Panc1 (cell line): ENCODE measurements at regions not wholly inside any gene's neighbourhood (a gene's known extent, or its start where the extent isn't known, plus 50 kb on each side); places are given as distances from the start of the nearest gene placed in this dataset.

Experiments
- ATAC-seq: fragments of 200-7000 bp; cut with Tn5 transposase; 2 replicates; pipeline ENCODE4 v1.9.1; 2020; ENCODE audit warnings: mild to moderate bottlenecking, moderate library complexity
- BruUV-seq: library from RNA; stranded (reverse); fragments of 400-500 nt; replicated peaks from 2 replicates; lab custom pipeline; 2021; lab: Mats Ljungman, UMichigan
- CTCF ChIA-PET: fragments of 300-600 bp; sonication (Branson Sonifier 250); formaldehyde crosslinking; loops from one replicate; lab custom pipeline; 2022; ENCODE audit warnings: antibody characterized with exemption; lab: Charles Lee
- POLR2A ChIA-PET: fragments of 300-600 bp; sonication (Branson Sonifier 250); formaldehyde crosslinking; loops from one replicate; lab custom pipeline; 2022; ENCODE audit warnings: antibody characterized with exemption; lab: Charles Lee
- DNase-seq: peaks from one replicate; pipeline ENCODE4 v3.0.0-alpha.2; 2010; ENCODE audit warnings: low read depth, low spot score
- H3K27ac ChIP-seq: 2 replicates; pipeline ENCODE4 v1.5.1; 2011; ENCODE audit warnings: mild to moderate bottlenecking, low read length, inconsistent platforms
- H3K27me3 ChIP-seq: fragments of 200-500 bp; sonication (Bioruptor generic); 2 replicates; pipeline ENCODE4 v1.6.0; 2014; ENCODE audit warnings: low read length, inconsistent platforms; ENCODE audit not compliant: control insufficient read depth, insufficient read depth
- H3K36me3 ChIP-seq: fragments of 200-500 bp; sonication (Bioruptor generic); 2 replicates; pipeline ENCODE4 v1.5.1; 2014; ENCODE audit warnings: inconsistent platforms, mild to moderate bottlenecking, low read length, moderate library complexity; ENCODE audit not compliant: control insufficient read depth, insufficient read depth
- H3K4me1 ChIP-seq: 2 replicates; pipeline ENCODE4 v1.5.1; 2011; ENCODE audit warnings: inconsistent platforms, mild to moderate bottlenecking, low read length, moderate library complexity; ENCODE audit not compliant: control insufficient read depth, insufficient read depth
- H3K4me3 ChIP-seq, 2 experiments: 2 replicates each; pipeline ENCODE4 v1.5.1; 2011 to 2012; ENCODE audit warnings: low read depth in 2 of 2, low read length in 2 of 2, mild to moderate bottlenecking in 2 of 2, inconsistent platforms in 1 of 2, moderate library complexity in 1 of 2
- H3K9me3 ChIP-seq: fragments of 200-500 bp; sonication (Bioruptor generic); 2 replicates; pipeline ENCODE4 v1.5.1; 2014; ENCODE audit warnings: low read depth, mild to moderate bottlenecking, inconsistent platforms, low read length, moderate library complexity; ENCODE audit not compliant: control insufficient read depth, insufficient read depth
- POLR2AphosphoS5 ChIP-seq: IDR thresholded peaks from 2 replicates; pipeline ENCODE4 v1.6.1; 2012; ENCODE audit warnings: mild to moderate bottlenecking, low read depth, low read length, moderate library complexity
- SIN3A ChIP-seq: IDR thresholded peaks from 2 replicates; pipeline ENCODE4 v1.6.1; 2012; ENCODE audit warnings: low read depth, mild to moderate bottlenecking, low read length, moderate library complexity, borderline replicate concordance; ENCODE audit not compliant: insufficient read depth
- TCF7L2 ChIP-seq: IDR thresholded peaks from 2 replicates; pipeline ENCODE4 v1.6.1; 2011; ENCODE audit warnings: mild to moderate bottlenecking, low read depth, low read length, inconsistent platforms
- in situ Hi-C: cut with HindIII; loops from 2 replicates; pipeline ENCODE4 v1.10.0; 2016; ENCODE audit warnings: low sequenced_read_pairs, low pct_unique_long_range_greater_than_20kb
- intact Hi-C: fragments of 100-400 bp; cut with micrococcal nuclease; formaldehyde crosslinking; loops from one replicate; pipeline ENCODE4 v1.10.0; 2022; ENCODE audit not compliant: unreplicated experiment
- TF ChIP-seq, protein P1 (sequence below): fragments of 450-650 bp; IDR thresholded peaks from 2 replicates; pipeline ENCODE4 v1.5.1; 2017; ENCODE audit warnings: mild to moderate bottlenecking
- TF ChIP-seq, protein P2 (sequence below), 2 experiments: IDR thresholded peaks; 2 replicates each; pipeline ENCODE4 v1.6.1; 2011 to 2012; ENCODE audit warnings: low read depth in 2 of 2, control low read depth in 1 of 2, low read length in 1 of 2, mild to moderate bottlenecking in 1 of 2, moderate library complexity in 1 of 2; ENCODE audit not compliant: insufficient read depth in 1 of 2

DNA sequence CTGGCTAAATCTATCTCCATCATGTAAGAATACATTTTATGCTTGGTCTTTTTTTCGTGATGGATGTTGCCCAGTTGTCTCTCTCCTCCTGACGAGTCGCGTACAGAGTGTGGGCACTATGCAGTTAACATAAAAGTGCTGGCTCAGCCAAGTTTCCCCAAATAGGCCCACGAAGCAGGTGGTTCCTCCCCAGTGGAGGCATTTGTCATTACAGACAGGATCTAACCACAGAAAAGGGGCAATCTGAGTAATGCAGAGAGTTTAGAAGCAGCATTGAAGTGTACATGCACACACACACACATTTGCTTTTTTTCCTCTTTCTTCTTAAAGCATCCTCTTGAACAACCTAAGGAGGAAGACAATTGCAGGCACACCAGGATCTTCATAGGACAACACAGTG, 188.7 kb upstream of the VCX start:
- in situ Hi-C loops (no loop called here), intact Hi-C loops (no loop called here)
- DNase-seq (no peak), ATAC-seq (no peak)
- no peaks in the 10 kb centered on the region for H3K36me3 ChIP-seq
- POLR2A ChIA-PET: no interaction called here
- no peak overlapping the region for H3K27ac ChIP-seq
- H3K4me1 ChIP-seq: no peaks in the 10 kb centered on the region
- TF ChIP-seq, protein P1, sequence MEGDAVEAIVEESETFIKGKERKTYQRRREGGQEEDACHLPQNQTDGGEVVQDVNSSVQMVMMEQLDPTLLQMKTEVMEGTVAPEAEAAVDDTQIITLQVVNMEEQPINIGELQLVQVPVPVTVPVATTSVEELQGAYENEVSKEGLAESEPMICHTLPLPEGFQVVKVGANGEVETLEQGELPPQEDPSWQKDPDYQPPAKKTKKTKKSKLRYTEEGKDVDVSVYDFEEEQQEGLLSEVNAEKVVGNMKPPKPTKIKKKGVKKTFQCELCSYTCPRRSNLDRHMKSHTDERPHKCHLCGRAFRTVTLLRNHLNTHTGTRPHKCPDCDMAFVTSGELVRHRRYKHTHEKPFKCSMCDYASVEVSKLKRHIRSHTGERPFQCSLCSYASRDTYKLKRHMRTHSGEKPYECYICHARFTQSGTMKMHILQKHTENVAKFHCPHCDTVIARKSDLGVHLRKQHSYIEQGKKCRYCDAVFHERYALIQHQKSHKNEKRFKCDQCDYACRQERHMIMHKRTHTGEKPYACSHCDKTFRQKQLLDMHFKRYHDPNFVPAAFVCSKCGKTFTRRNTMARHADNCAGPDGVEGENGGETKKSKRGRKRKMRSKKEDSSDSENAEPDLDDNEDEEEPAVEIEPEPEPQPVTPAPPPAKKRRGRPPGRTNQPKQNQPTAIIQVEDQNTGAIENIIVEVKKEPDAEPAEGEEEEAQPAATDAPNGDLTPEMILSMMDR: no peak
- TF ChIP-seq, protein P2, sequence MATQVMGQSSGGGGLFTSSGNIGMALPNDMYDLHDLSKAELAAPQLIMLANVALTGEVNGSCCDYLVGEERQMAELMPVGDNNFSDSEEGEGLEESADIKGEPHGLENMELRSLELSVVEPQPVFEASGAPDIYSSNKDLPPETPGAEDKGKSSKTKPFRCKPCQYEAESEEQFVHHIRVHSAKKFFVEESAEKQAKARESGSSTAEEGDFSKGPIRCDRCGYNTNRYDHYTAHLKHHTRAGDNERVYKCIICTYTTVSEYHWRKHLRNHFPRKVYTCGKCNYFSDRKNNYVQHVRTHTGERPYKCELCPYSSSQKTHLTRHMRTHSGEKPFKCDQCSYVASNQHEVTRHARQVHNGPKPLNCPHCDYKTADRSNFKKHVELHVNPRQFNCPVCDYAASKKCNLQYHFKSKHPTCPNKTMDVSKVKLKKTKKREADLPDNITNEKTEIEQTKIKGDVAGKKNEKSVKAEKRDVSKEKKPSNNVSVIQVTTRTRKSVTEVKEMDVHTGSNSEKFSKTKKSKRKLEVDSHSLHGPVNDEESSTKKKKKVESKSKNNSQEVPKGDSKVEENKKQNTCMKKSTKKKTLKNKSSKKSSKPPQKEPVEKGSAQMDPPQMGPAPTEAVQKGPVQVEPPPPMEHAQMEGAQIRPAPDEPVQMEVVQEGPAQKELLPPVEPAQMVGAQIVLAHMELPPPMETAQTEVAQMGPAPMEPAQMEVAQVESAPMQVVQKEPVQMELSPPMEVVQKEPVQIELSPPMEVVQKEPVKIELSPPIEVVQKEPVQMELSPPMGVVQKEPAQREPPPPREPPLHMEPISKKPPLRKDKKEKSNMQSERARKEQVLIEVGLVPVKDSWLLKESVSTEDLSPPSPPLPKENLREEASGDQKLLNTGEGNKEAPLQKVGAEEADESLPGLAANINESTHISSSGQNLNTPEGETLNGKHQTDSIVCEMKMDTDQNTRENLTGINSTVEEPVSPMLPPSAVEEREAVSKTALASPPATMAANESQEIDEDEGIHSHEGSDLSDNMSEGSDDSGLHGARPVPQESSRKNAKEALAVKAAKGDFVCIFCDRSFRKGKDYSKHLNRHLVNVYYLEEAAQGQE (IDR thresholded peaks at IDR 0.05; ENCODE audit: insufficient read depth in 1 of 2, low read depth in 2 of 2, low read length in 1 of 2): no peak
- TF ChIP-seq POLR2AphosphoS5: no peak
- TF ChIP-seq TCF7L2: no peak
- TF ChIP-seq SIN3A: no peak
- no peak overlapping the region for H3K4me3 ChIP-seq
- H3K27me3 ChIP-seq: no peaks in the 10 kb centered on the region
- CTCF ChIA-PET: no interaction called here
- H3K9me3 ChIP-seq: no peaks in the 10 kb centered on the region
- no TSS peak for BruUV-seq

DNA sequence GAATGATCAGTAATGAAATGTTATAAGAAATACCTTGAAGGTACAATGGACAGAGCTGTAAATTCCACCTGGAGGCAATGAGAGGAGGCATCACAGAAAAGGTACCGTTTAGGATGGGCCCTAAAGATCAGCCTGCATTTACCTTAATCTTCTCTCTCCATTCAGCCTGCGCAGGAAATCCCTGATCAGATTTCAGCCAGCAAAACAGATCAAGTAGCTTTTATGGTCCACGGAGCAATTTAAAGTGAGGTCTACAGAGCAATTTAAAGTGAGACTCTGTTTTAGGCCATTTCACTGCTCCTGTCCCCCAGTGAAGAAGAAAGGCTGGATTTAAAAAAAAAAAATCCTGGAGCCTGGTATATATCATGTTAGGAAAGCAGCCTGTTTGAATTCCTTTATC, 195.1 kb upstream of the VCX start:
- CTCF ChIA-PET: no interaction called here

More for the DNA sequence above, 195.1 kb upstream of the VCX start:
- Histone ChIP-seq H3K27me3 (no peaks in the 10 kb centered on the region), H3K4me1 (no peaks in the 10 kb centered on the region), H3K9me3 (no peaks in the 10 kb centered on the region), H3K4me3 (no peak overlapping the region), H3K27ac (no peak overlapping the region), H3K36me3 (no peaks in the 10 kb centered on the region)
- DNase-seq: no peak
- POLR2A ChIA-PET: no interaction called here
- intact Hi-C loops: no loop called here
- in situ Hi-C loops: no loop called here
- no peak for ATAC-seq
- no TSS peak for BruUV-seq
- TF ChIP-seq POLR2AphosphoS5: no peak
- TF ChIP-seq, protein P1: no peak
- no peak for TF ChIP-seq SIN3A
- TF ChIP-seq, protein P2 (IDR thresholded peaks at IDR 0.05; ENCODE audit: insufficient read depth in 1 of 2, low read depth in 2 of 2, low read length in 1 of 2): no peak
- TF ChIP-seq TCF7L2: no peak
